ENCODE measurements at regions not wholly inside any gene's neighbourhood (a gene's known extent, or its start where the extent isn't known, plus 50 kb on each side); places are given as distances from the start of the nearest gene placed in this dataset.

- TF ChIP-seq CTCF (IDR thresholded peaks at IDR 0.05) (no peak), POLR2A (IDR thresholded peaks at IDR 0.05) (no peak), POLR2AphosphoS5 (IDR thresholded peaks at IDR 0.05) (no peak), EP300 (IDR thresholded peaks at IDR 0.05) (no peak)
Measured at GRCh38 chr2:184004289-184004947, 593.9 kb upstream of the ZNF804A start.
